Activated T-helper 1 cell treated with anti-CD3 and anti-CD28 coated beads, Interleukin-2, amount 50 U/mL, for 16 hours (primary cell): ENCODE measurements at regions not wholly inside any gene's neighbourhood (a gene's known extent, or its start where the extent isn't known, plus 50 kb on each side); places are given as distances from the start of the nearest gene placed in this dataset.

Source experiments
- DNase-seq, 2 donors: peaks; one replicate each; pipeline ENCODE4 v3.0.0-alpha.2; 2020; ENCODE audit warnings: low read depth in 1 of 2, low spot score in 1 of 2

DNA sequence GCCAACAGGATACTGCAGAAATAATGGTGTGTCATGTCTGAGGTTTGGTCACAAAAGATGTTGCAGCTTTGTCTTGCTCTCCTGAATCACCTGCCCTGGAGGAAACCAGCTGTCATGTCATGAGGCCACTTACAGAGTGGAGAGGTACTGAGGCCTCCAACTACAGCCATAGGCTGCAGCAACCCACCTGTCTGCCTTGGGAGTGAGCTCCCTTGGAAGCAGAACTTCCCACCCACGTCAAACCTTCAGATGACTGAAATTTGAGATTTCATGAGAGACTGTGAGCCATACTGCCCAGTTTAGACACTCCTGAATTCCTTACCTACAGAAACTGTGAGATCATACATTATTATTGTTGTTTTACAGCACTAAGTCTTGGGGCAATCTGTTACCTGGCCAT is 475.9 kb downstream of the HS3ST3B1 start:
- DNase-seq, result no peak

DNA sequence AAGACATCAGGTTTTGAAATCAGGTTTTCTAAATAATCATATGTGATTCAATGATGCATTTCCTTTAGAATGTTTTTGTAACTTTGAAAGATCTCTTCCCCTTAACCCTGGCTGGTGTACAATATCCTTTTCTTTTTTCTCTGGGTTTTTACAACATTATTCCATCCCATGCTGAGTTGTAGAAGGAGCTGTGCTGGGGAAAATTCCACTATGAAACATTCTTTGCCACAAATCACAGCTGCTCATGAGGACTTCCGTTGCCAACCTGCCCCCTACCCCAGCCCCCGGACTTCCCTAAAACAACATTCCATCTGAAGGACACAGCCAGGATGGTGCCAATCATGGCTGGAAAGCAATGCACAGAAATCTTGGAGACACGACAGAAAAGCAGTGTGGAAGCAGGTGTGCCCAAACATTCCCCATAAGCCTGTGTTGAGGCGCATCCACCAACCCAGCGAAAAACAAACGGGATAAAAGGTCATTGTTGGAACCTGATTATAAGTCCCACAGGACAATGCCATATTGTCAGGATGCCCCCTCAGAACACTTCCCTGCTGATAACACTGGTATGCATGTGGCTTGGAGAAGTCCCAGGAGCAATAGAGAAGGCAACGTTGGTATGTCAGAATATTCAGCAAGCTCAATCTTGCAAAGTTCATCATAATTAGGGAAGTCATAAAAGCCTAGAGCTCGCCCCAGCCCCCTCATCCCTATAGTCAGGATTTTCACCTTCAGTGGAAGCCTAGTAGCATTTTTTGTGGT is 475.0 kb downstream of the HS3ST3B1 start:
- no peak for DNase-seq

DNA sequence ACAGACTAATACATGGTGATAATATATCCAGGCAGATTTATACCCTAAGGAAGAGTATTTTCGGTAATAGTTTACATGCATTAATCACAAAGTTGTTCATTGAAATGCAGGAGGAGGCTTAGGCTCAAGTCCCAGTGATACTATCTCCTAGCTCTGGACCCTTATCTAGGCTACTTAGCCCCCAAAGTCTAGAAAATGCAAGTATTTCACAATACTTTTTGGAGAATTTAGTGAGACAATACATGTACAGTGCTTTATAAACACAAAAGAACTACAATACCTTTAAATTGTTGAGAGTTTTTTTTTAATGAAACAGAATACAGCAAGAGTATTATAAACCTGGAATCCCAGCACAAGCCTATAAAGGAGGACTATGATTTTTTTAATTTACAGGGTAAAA is 473.9 kb downstream of the HS3ST3B1 start:
- DNase-seq, result no peak

DNA sequence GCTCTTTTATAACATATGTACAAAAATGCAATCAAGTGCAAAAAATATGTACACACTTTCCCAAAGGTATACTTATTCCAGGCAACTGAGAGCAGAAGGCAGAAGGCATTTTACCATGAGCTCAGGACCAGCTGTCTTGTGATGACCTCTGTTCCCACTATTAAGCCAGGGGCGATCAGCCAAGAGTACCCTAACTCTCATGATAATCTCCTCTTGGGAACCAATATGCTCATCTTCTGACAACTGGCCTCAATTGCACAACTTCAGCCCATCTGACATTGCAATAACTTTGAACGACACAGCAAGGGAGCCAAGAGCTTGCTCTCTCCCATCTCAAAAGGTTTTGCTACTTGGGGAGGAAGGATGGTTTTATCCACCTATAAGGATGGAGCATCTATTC is 471.9 kb downstream of the HS3ST3B1 start:
- no peak for DNase-seq

DNA sequence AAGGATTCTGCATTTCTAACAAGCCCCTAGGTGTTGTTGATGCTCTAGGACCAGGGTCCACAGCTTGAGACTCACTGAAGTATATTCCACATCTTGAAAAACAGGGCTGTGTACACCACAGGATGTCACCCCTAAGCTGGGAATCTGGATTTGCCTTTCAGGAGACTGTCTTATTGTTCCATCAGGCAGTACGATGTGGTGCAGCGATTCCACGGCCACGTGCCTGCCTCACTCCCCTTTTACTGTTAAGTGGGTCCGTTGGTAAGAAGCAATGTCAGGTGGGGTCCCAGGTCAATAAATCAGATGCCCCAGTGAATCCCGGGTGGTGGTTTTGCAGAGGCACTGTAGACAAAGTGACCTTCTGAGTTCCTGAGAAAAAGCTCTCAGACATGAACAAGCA is 470.7 kb downstream of the HS3ST3B1 start:
- DNase-seq, result no peak

DNA sequence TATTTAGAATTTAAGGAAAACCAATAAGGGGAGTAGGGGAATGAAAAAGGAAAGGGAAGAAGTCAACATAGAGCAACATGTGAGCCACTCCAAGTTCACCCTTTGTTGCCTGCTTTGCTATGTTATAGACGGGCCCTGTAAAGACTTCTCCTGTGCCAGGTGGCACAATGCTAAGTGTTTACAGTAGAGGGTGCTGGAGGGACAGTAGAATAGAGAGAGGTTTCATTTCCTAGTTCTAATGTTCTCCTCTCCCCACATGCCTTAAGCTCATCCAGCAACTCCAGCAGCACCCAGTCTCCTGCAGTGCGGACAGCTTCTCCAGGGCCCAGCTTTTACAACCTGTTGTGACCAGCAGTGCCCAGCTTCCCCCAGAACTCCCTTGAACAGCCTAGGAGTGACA is 468.0 kb downstream of the HS3ST3B1 start:
- DNase-seq, result no peak

DNA sequence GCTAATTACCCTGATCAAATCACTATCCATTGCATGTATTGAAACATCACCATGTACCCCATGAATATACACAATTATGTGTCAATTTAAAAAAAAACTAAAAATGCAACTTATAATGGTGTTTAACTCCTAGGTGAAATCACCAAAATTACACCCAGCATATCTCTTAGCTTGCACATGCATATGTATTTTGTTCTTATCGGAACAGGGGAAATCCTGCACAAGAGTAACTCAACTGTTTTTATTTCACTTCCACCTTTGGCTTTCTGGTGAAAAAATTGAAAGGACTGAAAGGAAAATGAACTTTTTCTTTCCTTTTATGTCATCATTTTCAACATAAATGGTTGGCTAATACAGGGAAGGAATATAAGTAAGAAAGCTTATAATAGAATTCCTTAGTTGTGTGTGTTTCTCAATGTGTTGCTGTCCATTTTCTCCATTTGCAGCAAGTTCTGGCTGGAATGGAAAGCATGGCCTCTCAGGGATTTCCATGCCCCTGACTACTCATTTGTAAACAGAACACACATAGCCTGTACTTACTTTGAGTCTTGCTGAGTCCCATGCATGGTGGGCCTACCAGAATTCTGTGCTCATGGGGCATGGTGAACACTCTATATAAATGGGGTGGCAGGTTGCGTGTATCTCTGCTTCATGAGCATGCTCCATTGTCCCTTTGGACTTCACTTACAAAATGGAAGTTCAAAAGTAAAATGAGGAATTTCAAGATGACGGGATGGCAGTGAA is 462.0 kb downstream of the HS3ST3B1 start:
- no peak for DNase-seq

DNA sequence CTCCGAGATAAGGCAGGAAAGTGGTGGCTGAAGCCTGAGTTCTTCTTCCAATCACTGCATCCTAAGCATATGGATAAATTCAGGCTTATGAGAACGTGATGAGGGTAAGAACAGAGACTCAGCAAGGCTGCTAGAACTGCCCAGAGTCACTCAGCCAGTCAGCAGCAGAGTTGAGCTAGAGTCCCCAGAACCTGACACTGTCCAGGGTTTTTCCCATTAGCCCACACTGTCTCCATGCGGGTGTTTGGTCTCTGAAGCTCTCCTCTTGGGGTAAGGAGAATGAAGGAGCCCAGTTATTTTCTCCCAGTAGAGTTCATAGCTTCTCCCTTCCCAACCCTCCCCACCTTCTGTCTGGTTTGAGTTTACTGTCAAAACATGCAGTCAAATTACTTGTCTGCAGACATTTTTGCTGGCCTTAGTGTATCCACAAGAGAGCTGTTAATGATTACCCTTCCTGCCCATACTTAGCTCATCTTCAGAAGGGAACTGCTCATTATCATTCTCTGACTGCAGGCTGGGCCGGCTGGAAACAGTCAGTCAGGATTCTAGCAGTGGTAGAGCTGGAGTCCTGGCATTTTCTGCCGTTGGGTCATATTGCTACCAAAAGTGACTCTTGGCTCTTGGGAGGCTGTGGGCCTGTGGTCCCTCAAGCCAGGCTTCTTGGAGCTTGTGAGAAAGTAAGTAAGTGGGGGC is 460.0 kb downstream of the HS3ST3B1 start:
- DNase-seq, result no peak

DNA sequence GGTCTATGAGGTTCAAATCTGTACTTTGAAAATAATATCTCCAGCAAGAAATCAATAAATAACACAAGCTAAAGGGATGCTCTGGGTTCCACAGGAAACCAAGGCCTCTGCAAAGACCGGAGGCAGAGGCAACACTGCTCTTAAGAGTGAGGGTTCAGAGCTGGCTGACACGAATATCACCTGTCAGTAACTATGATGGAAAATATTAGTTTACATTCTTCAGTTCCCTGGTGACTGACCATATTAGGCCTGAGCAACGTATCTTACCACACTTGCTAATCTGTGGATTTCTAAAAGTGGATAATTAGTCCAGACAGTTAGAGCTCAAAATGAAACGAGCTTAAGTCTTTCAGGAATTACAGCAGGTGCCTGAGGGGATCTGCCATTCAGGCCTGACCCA is 459.3 kb downstream of the HS3ST3B1 start:
- DNase-seq, result no peak

DNA sequence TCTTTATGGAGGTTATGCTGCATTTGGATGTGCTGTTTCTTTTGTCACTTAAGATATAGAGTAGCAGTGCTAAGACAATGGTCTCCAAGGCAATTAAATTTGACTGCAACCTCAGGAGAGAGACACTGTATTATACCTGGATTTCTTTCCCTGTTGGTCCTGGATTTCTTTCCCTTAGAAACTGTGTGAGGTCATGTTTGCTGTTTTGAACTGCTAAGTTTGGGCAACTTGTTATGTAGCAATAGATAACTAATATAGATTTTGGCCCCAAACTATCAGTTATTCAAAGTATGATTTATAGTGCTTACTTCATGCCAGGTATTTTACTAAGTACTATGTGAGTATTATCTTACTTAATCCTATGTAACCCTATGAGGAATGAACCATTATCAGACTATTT is 458.4 kb downstream of the HS3ST3B1 start:
- no peak for DNase-seq

DNA sequence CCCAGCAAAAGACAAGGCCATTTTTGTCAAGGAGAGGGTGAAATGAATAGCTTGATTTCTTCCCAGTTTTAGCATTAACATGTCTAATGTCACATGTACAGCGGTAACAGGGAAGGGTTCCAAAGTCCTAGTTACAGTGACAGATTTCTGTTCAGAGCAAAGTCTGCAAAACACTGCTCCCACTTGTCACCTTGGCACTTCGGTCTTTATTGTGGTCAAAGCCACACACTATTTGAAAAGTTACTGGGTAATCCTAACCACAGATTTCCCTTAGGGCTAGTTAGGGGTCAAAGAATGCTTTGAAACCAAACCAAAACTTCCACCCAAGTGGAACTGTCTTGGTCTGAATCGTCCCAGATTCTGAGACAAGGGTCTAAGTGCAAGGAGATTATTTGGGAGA is 455.6 kb downstream of the HS3ST3B1 start:
- DNase-seq, result no peak

DNA sequence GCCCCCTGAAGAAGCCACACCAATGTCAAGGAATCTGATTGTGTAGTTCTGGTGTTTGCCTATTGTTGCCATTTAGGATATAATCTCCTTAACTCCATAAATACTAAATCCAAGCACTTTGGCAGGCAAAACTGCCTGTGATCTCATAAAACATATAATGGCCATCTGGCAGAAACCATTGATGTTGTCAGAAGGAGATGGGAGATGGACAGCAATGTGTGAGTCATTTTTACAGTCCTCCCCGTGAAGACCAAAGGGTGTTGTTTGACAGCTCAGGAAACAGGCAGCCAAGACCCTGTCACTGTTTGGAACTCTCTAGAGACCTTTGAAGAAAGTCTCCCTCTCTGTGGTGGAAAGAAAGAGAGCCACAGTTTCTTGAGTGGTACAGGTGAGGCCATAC is 454.1 kb downstream of the HS3ST3B1 start:
- DNase-seq, result no peak

DNA sequence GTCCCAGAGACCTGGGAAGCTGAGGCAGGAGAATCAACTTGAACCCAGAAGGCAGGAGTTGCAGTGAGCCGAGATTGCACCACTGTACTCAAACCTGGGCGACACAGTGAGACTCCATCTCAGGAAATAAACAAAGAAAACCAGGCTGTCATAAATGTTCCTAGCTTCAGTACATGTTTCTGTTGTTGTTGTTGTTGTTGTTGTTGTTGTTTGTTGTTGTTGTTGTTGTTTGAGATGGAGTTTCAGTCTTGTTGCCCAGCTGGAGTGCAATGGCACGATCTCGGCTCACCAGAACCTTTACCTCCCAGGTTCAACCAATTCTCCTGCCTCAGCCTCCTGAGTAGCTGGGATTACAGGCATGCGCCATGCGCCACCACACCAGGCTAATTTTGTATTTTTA is 452.5 kb downstream of the HS3ST3B1 start:
- DNase-seq, result no peak

DNA sequence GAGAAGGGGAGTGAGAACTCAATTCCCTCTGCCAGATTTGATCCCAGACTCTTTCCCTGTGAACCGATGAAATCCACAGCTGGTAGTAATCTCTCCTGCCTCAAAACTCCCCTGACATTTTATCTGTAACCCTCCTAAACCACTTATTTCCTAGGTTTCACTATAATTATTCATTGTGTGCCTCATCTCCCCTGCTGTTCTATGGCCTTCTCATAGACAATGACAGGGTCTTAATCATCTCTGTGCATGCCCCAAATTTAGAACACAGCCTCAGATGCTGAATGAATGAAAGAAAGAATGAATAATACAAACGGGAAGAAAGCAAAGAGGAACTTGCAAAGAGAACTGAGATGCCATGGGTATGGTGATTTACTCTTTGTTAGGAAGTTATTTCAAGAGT is 451.1 kb downstream of the HS3ST3B1 start:
- no peak for DNase-seq

DNA sequence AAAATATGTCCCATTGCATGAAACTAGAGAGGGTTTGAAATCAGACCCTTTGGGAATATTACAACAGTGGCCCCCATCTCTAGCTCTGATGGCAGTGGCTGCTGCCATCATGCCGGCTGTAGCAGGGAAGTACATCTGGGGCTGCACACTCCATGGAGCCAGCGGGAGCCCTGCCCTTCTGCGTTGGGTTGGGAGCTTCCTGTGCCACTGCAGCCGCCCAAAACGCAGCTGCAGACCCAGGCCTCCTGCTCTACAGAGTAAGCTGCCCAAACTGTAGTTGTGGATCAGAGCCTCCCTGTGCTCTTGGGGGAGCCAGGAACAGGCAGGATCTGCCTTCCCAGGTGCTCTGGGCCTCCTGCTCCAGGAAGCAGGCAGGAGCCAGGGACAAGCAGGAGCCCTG is 450.0 kb downstream of the HS3ST3B1 start:
- no peak for DNase-seq

DNA sequence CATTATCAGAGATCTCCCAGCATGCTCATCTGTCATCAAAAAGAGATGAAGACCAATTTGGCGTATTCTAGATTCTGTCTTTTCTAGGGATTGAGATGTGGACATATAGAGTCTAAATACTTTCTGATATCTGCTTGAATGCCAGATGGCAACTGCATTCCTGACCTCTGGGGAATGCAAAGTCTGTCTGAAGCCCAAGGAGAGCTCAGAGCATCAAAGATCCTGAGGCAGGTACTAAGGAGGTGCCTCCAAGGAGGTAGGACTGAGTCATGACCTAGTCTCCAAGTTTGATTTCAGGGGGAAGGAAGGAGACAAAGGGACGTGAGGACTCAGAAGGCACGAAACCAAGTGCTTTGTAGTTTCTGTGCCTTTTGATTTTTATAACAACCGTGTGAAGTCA is 448.4 kb downstream of the HS3ST3B1 start:
- DNase-seq, result no peak

DNA sequence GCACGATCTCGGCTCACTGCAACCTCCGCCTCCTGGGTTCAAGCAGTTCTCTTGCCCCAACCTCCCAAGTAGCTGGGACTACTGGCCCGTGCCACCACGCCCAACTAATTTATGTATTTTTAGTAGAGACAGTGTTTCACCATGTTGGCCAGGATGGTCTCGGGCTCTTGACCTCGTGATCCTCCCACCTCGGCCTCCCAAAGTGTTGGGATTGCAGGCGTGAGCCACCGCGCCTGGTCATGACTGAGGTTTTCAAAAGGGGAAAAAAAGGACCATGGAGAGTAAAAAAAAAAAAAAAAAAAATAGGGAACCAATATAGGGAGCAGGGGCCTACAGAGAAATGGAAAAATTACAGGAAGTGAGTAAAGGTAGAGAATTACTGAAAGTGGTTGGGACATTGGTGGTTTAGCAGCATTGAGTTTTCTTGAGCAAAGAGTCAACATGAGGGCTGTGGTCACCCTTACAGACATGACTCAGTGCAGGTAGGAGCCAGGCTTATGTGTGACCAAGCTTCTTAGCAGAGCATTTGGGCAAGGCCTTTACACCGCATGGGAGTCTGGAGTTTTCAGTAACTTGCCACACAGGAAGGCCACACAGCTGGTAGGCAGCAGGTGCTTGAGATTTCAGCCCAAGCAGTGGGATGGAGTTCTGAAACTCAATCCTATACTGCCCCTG is 447.3 kb downstream of the HS3ST3B1 start:
- DNase-seq, result no peak

DNA sequence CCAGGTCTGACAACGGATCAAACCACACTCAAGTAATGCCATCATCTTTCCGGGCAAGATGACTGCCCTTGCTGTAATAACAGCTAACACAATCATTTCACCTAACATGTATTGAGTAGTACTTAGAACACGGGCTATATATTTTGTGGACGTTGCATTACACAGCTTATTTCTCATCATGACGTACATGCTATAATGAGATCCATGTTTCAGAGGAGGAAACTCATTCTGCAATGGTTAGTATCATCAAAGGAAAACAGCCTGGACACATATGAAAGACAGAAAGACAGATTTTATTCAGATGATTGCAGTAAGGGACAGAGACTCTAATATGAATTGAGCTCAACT is 446.7 kb downstream of the HS3ST3B1 start:
- no peak for DNase-seq

DNA sequence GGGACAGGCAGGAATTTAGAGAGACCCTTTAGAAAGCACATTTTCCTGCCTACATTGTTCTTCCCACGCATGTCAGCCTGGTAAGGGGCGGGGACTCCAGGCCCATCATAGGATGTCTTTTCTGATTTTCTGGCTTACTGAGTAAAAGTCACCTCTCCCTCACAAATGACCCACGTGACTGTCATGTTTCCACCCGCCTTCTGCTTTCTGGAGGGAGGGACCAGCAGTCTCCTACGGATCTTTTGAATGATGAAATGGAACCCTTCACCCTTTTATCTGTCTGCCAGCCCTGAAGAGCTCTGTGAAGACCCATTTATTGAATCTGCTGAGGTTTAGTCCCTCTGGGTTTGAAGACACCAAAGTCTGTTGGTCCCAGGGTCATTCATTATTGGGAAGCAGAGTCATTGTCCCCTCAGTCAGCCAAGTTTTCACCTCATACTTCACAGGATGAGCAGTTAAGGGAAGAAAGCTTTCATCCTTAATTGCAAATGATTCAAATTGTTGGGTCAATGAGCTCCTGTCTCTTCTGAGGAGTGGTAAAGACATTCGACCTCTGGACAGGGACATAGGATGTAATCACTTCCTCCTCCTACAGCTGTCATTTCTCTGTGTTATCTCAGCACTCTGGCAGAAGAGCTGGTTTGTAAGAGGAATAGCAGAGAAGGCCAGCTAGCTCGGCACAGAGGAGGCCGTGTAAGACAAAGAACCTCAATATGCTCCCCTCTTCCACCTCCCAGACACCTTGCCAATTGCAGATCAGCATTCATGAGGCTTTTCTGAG is 446.1 kb downstream of the HS3ST3B1 start:
- DNase-seq, result no peak

DNA sequence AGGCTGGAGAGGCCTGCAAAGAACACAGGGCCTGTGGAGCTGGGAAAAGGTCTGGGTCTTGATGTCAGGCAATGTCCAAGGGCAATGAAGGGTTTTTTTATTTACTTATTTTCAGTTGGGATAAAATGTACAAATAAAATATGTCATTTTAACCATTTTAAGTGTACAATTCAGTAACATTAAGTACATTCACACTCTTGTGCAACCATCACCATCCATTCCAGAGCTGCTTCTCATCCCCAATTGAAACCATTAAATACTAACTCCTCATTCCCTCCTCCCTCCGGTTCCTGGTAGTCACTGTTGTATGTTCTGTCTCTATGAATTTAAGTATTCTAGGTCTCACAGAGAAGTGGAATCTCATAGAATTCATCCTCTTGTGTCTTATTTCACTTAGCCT is 444.7 kb downstream of the HS3ST3B1 start:
- no peak for DNase-seq
